Femur (tissue), 1 donor: ENCODE measurements at regions not wholly inside any gene's neighbourhood (a gene's known extent, or its start where the extent isn't known, plus 50 kb on each side); places are given as distances from the start of the nearest gene placed in this dataset.

ENCODE experiments used
- DNase-seq: peaks from one replicate; pipeline ENCODE4 v3.0.0-alpha.2; 2017

- DNase-seq = no peak
Measured at GRCh38 chr2:136557203-136557602, 208.1 kb upstream of the THSD7B start.

- no peak for DNase-seq
Measured at GRCh38 chr2:136550181-136550580, 215.2 kb upstream of the THSD7B start.

GRCh38 chr2:136539355-136539754 lies 226.0 kb upstream of the THSD7B start:
- DNase-seq = no peak

GRCh38 chr2:136538489-136538888 lies 226.9 kb upstream of the THSD7B start:
- no peak for DNase-seq

- DNase-seq = no peak
Measured at GRCh38 chr2:136534811-136535210, 230.5 kb upstream of the THSD7B start.

- no peak for DNase-seq
Measured at GRCh38 chr2:136532171-136532570, 233.2 kb upstream of the THSD7B start.

- no peak for DNase-seq
Measured at GRCh38 chr2:136531731-136532130, 233.6 kb upstream of the THSD7B start.

GRCh38 chr2:136530146-136530545 lies 235.2 kb upstream of the THSD7B start:
- no peak for DNase-seq

- DNase-seq = no peak
Measured at GRCh38 chr2:136527560-136527959, 237.8 kb upstream of the THSD7B start.

GRCh38 chr2:136522724-136523123 lies 242.6 kb upstream of the THSD7B start:
- DNase-seq = no peak

- no peak for DNase-seq
Measured at GRCh38 chr2:136517716-136518115, 247.6 kb upstream of the THSD7B start.

- DNase-seq = no peak
Measured at GRCh38 chr2:136510244-136510643, 255.1 kb upstream of the THSD7B start.

GRCh38 chr2:136505462-136505861 lies 259.9 kb upstream of the THSD7B start:
- no peak for DNase-seq

- DNase-seq = no peak
Measured at GRCh38 chr2:136502660-136503059, 262.7 kb upstream of the THSD7B start.

- DNase-seq = no peak
Measured at GRCh38 chr2:136497709-136498108, 267.6 kb upstream of the THSD7B start.

GRCh38 chr2:136496966-136497365 lies 268.4 kb upstream of the THSD7B start:
- no peak for DNase-seq

GRCh38 chr2:136495636-136496035 lies 269.7 kb upstream of the THSD7B start:
- DNase-seq = no peak

GRCh38 chr2:136492901-136493300 lies 272.4 kb upstream of the THSD7B start:
- DNase-seq = no peak

- DNase-seq = no peak
Measured at GRCh38 chr2:136490100-136490499, 275.2 kb upstream of the THSD7B start.

- no peak for DNase-seq
Measured at GRCh38 chr2:136487421-136487820, 277.9 kb upstream of the THSD7B start.

GRCh38 chr2:136486115-136486514 lies 279.2 kb upstream of the THSD7B start:
- no peak for DNase-seq

GRCh38 chr2:136482966-136483365 lies 282.4 kb upstream of the THSD7B start:
- no peak for DNase-seq

GRCh38 chr2:136482006-136482405 lies 283.3 kb upstream of the THSD7B start:
- DNase-seq = no peak

- DNase-seq = no peak
Measured at GRCh38 chr2:136479696-136480095, 285.6 kb upstream of the THSD7B start.

GRCh38 chr2:136468799-136469369 lies 296.5 kb upstream of the THSD7B start:
- no peak for DNase-seq

GRCh38 chr2:136452528-136452927 lies 312.8 kb upstream of the THSD7B start:
- no peak for DNase-seq
